NT2/D1 (cell line): ENCODE measurements at regions not wholly inside any gene's neighbourhood (a gene's known extent, or its start where the extent isn't known, plus 50 kb on each side); places are given as distances from the start of the nearest gene placed in this dataset.

Experiments used
- SUZ12 ChIP-seq: IDR thresholded peaks from 2 replicates; pipeline ENCODE4 v1.6.1; 2011; ENCODE audit not compliant: insufficient read length, insufficient read depth; ENCODE audit errors: extremely low read depth
- YY1 ChIP-seq: IDR thresholded peaks from 2 replicates; pipeline ENCODE4 v1.6.1; 2011; ENCODE audit not compliant: insufficient read length, insufficient read depth
- ZNF274 ChIP-seq: IDR thresholded peaks from 2 replicates; pipeline ENCODE4 v1.6.1; 2011; ENCODE audit warnings: mild to moderate bottlenecking, low read depth, low read length

DNA sequence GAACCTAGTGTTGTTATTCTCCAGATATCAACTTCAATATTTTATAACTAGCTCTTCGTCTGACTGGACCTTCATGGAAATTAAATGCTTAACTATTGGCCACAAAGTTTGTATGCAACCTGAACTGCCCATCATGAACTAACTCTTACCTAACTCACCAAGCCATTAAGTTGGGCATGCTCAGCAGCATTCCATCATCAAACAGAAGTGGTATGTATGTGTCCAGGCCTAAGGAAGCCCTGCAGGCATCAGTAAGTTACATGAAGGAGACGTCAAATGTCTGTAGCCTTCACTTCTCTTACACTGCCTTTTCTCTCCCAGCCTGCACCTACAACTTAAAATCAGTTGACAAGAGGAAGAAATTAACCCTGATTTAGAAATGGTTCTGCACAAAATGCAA lies 1639.2 kb upstream of the PABPC4L start:
- TF ChIP-seq YY1: no peak
- TF ChIP-seq SUZ12: no peak
- TF ChIP-seq ZNF274: no peak
